ENCODE measurements at regions not wholly inside any gene's neighbourhood (a gene's known extent, or its start where the extent isn't known, plus 50 kb on each side); places are given as distances from the start of the nearest gene placed in this dataset.
"Not testable (repeated sequence)": the region's sequence is repeated elsewhere in the genome, so short reads cannot be mapped to it uniquely, and the experiment has no call there.

DNA sequence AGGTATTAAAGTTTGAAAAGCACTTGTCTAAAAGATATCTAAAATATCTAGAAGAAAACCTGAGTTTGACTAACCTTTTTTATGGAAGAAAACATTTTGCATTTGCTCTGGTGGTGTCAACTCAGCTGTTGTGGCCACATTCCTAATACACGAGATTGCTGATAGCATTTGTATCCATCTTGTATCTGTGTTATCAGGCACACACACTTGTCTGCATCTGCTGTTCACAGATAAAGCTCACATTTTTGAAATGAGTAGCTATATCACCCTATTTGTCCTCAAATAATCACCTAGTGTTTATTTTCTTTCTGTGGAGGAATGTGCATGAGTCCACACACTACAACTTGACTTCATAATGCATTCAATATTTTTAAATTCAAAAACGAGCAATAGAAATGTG is 632.3 kb upstream of the NR2F2 start:
- H3K79me2 ChIP-seq (ENCODE audit: insufficient read depth, low read length), result no peaks in the 10 kb centered on the region
- no peaks in the 10 kb centered on the region for H3K4me1 ChIP-seq (ENCODE audit: insufficient read depth, low read length, poor library complexity, severe bottlenecking)
- no peaks in the 10 kb centered on the region for H3K36me3 ChIP-seq (ENCODE audit: insufficient read depth, low read length)
- no peak for TF ChIP-seq EZH2phosphoT487 (IDR thresholded peaks at IDR 0.05; ENCODE audit: borderline replicate concordance)
- TF ChIP-seq, protein P1, sequence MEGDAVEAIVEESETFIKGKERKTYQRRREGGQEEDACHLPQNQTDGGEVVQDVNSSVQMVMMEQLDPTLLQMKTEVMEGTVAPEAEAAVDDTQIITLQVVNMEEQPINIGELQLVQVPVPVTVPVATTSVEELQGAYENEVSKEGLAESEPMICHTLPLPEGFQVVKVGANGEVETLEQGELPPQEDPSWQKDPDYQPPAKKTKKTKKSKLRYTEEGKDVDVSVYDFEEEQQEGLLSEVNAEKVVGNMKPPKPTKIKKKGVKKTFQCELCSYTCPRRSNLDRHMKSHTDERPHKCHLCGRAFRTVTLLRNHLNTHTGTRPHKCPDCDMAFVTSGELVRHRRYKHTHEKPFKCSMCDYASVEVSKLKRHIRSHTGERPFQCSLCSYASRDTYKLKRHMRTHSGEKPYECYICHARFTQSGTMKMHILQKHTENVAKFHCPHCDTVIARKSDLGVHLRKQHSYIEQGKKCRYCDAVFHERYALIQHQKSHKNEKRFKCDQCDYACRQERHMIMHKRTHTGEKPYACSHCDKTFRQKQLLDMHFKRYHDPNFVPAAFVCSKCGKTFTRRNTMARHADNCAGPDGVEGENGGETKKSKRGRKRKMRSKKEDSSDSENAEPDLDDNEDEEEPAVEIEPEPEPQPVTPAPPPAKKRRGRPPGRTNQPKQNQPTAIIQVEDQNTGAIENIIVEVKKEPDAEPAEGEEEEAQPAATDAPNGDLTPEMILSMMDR (conservative IDR thresholded peaks at IDR 0.05; ENCODE audit: low read length), result no peak
- no peaks in the 10 kb centered on the region for H3K9me2 ChIP-seq (replicated peaks; ENCODE audit: low read depth, low read length)
- no peak overlapping the region for H2AFZ ChIP-seq (ENCODE audit: low read length)
- H3K9ac ChIP-seq (ENCODE audit: low read depth, low read length, poor library complexity, severe bottlenecking), result no peak overlapping the region
- H4K20me1 ChIP-seq (ENCODE audit: insufficient read depth, low read length, poor library complexity, severe bottlenecking), result no peaks in the 10 kb centered on the region
- no peaks in the 10 kb centered on the region for H3K27me3 ChIP-seq (ENCODE audit: insufficient read depth, low read length, poor library complexity, severe bottlenecking)
- no peak overlapping the region for H3K4me3 ChIP-seq (ENCODE audit: low read length, poor library complexity, severe bottlenecking)
- no peaks in the 10 kb centered on the region for H3F3A ChIP-seq (ENCODE audit: low read depth)
- H3K9me3 ChIP-seq (ENCODE audit: insufficient read depth, low read depth, low read length), result peaks cover 23% of the 10 kb centered on the region
- H3K4me2 ChIP-seq (ENCODE audit: low read depth, low read length, poor library complexity, severe bottlenecking), result no peak overlapping the region

DNA sequence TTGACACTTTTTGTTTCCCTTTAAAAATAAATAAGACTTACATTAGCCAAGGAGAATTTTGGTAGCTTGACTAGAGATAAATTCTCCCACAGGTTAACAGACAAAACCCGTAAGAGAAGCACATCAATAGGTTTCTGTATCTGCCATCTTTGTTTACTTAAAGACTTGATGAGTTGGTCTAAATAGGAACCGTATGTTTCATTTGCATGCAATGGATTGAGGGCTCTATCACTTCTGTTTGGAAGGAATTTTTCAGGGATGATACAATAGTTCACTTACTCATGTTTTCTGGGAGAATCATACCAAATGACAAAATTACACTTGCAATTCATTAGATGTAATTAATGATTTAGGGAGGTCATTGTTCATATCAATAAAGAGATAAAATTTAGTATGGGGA is 631.5 kb upstream of the NR2F2 start:
- Histone ChIP-seq H3K4me3 (ENCODE audit: low read length, poor library complexity, severe bottlenecking) (no peak overlapping the region), H3K36me3 (ENCODE audit: insufficient read depth, low read length) (no peaks in the 10 kb centered on the region), H3K27me3 (ENCODE audit: insufficient read depth, low read length, poor library complexity, severe bottlenecking) (no peaks in the 10 kb centered on the region), H4K20me1 (ENCODE audit: insufficient read depth, low read length, poor library complexity, severe bottlenecking) (no peaks in the 10 kb centered on the region), H2AFZ (ENCODE audit: low read length) (no peak overlapping the region), H3K79me2 (ENCODE audit: insufficient read depth, low read length) (no peaks in the 10 kb centered on the region), H3K9me3 (ENCODE audit: insufficient read depth, low read depth, low read length) (peaks cover 23% of the 10 kb centered on the region), H3K4me1 (ENCODE audit: insufficient read depth, low read length, poor library complexity, severe bottlenecking) (no peaks in the 10 kb centered on the region), H3K4me2 (ENCODE audit: low read depth, low read length, poor library complexity, severe bottlenecking) (no peak overlapping the region), H3F3A (ENCODE audit: low read depth) (no peaks in the 10 kb centered on the region), H3K9ac (ENCODE audit: low read depth, low read length, poor library complexity, severe bottlenecking) (no peak overlapping the region), H3K9me2 (replicated peaks; ENCODE audit: low read depth, low read length) (no peaks in the 10 kb centered on the region)
- no peak for TF ChIP-seq EZH2phosphoT487 (IDR thresholded peaks at IDR 0.05; ENCODE audit: borderline replicate concordance)
- TF ChIP-seq, protein P1 (conservative IDR thresholded peaks at IDR 0.05; ENCODE audit: low read length), result no peak

DNA sequence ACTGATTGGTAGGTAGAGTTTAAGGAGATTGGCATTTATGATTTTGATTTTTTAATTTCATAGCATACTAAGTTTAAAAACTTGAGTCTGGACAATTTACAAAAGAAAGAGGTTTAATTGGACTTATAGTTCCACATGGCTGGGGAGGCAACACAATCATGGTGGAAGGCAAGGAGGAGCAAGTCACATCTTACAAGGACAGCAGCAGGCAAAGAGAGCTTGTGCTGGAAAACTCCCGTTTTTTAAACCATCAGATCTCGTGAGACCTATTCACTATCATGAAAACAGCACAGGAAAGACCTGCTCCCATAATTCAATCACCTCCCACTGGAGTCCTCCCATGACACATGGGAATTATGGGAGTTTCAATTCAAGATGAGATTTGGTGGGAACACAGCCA is 630.9 kb upstream of the NR2F2 start:
- no peaks in the 10 kb centered on the region for H3F3A ChIP-seq (ENCODE audit: low read depth)
- no peaks in the 10 kb centered on the region for H3K9me2 ChIP-seq (replicated peaks; ENCODE audit: low read depth, low read length)
- H3K4me1 ChIP-seq (ENCODE audit: insufficient read depth, low read length, poor library complexity, severe bottlenecking), result no peaks in the 10 kb centered on the region
- H3K79me2 ChIP-seq (ENCODE audit: insufficient read depth, low read length), result no peaks in the 10 kb centered on the region
- TF ChIP-seq, protein P1 (conservative IDR thresholded peaks at IDR 0.05; ENCODE audit: low read length), result no peak
- no peak for TF ChIP-seq EZH2phosphoT487 (IDR thresholded peaks at IDR 0.05; ENCODE audit: borderline replicate concordance)
- H3K27me3 ChIP-seq (ENCODE audit: insufficient read depth, low read length, poor library complexity, severe bottlenecking), result no peaks in the 10 kb centered on the region
- no peak overlapping the region for H3K4me2 ChIP-seq (ENCODE audit: low read depth, low read length, poor library complexity, severe bottlenecking)
- H3K9ac ChIP-seq (ENCODE audit: low read depth, low read length, poor library complexity, severe bottlenecking), result no peak overlapping the region
- H3K9me3 ChIP-seq (ENCODE audit: insufficient read depth, low read depth, low read length), result peaks cover 18% of the 10 kb centered on the region
- no peaks in the 10 kb centered on the region for H3K36me3 ChIP-seq (ENCODE audit: insufficient read depth, low read length)
- H2AFZ ChIP-seq (ENCODE audit: low read length), result no peak overlapping the region
- H3K4me3 ChIP-seq (ENCODE audit: low read length, poor library complexity, severe bottlenecking), result no peak overlapping the region
- no peaks in the 10 kb centered on the region for H4K20me1 ChIP-seq (ENCODE audit: insufficient read depth, low read length, poor library complexity, severe bottlenecking)

DNA sequence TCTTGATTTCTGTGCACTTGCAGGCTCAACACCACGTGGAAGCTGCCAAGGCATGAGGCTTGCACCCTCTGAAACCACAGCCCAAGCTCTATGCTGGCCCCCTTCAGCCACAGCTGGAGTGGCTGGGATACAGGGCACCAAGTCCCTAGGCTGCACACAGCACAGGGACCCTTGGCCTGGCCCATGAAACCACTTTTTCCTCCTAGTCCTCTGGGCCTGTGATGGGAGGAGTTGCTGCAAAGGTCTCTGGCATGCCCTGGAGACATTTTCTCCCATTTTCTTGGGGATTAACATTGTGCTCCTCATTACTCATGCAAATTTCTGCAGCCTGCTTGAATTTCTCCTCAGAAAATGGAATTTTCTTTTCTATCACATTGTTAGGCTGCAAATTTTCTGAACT is 629.8 kb upstream of the NR2F2 start:
- not testable (repeated sequence) for H2AFZ ChIP-seq (ENCODE audit: low read length); H3K36me3 ChIP-seq (ENCODE audit: insufficient read depth, low read length); H3K4me2 ChIP-seq (ENCODE audit: low read depth, low read length, poor library complexity, severe bottlenecking); H4K20me1 ChIP-seq (ENCODE audit: insufficient read depth, low read length, poor library complexity, severe bottlenecking); H3K9me2 ChIP-seq (replicated peaks; ENCODE audit: low read depth, low read length); H3K4me3 ChIP-seq (ENCODE audit: low read length, poor library complexity, severe bottlenecking); H3K27me3 ChIP-seq (ENCODE audit: insufficient read depth, low read length, poor library complexity, severe bottlenecking); H3K4me1 ChIP-seq (ENCODE audit: insufficient read depth, low read length, poor library complexity, severe bottlenecking); H3K9ac ChIP-seq (ENCODE audit: low read depth, low read length, poor library complexity, severe bottlenecking); H3K79me2 ChIP-seq (ENCODE audit: insufficient read depth, low read length); H3F3A ChIP-seq (ENCODE audit: low read depth)
- H3K9me3 ChIP-seq (ENCODE audit: insufficient read depth, low read depth, low read length), result peaks cover 18% of the 10 kb centered on the region
